ENCODE measurements at regions not wholly inside any gene's neighbourhood (a gene's known extent, or its start where the extent isn't known, plus 50 kb on each side); places are given as distances from the start of the nearest gene placed in this dataset.

DNA sequence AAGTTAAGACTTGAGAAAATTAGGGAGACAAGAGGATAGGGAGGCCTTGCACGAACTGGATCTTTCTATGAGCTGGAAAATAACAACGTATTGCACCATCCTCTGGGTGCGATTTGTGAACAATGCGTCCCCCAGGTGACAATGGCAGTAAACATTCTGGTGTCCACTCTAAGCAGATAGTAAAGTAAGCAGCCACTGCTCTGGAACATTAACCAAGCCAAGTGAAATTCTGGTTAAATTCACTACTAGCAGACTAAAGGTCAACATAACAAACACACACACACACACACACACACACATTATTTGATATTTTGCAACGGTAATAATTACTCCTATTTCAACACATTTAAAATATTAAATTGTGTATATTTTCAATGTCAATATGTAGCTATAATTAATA is 242.2 kb upstream of the DCAF8L1 start:
- H3K4me1 ChIP-seq = no peaks in the 10 kb centered on the region
- H3K36me3 ChIP-seq = no peaks in the 10 kb centered on the region
- no peak for TF ChIP-seq POLR2A (IDR thresholded peaks at IDR 0.05)
- no peak for TF ChIP-seq CTCF (IDR thresholded peaks at IDR 0.05)
- no peaks in the 10 kb centered on the region for H3K9me3 ChIP-seq
- no peak overlapping the region for H3K4me3 ChIP-seq (replicated peaks in 1 of 3)
- no peaks in the 10 kb centered on the region for H3K27me3 ChIP-seq
- 87 to 88% methylated on average over 5 of the region's 5 CpGs for WGBS, 2 donors
- intact Hi-C loops (cut with DNase I) = no loop called here
- no peak for DNase-seq
- no peak overlapping the region for H3K27ac ChIP-seq

DNA sequence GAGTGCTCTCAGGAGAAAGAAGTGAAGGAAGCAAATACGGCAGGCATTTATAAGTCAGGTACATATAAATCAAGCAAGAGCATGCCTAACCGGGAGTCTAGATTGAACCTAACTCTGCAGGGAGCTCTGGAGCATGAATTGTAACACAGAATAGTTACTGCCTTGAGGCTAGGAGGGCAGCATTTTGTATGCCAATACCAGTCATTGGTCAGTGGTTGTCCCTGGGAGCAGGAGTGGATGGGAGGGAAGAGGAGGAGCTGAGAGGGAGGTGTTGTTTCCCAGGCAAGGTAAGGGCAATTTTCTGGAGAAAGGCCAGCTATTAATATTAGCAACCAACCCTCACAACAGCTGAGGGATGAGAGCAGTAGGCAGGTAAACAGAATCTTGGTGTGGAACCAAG is 224.7 kb upstream of the DCAF8L1 start:
- Histone ChIP-seq H3K27ac (no peak overlapping the region), H3K4me3 (replicated peaks in 1 of 3) (no peak overlapping the region), H3K27me3 (no peaks in the 10 kb centered on the region), H3K4me1 (no peaks in the 10 kb centered on the region), H3K9me3 (no peaks in the 10 kb centered on the region), H3K36me3 (no peaks in the 10 kb centered on the region)
- DNase-seq = peak; percentile 2 to 6
- no peak for TF ChIP-seq CTCF (IDR thresholded peaks at IDR 0.05)
- no peak for TF ChIP-seq POLR2A (IDR thresholded peaks at IDR 0.05)
- 52 to 58% methylated on average over 2 of the region's 2 CpGs for WGBS, 2 donors
- intact Hi-C loops (cut with DNase I) = no loop called here

DNA sequence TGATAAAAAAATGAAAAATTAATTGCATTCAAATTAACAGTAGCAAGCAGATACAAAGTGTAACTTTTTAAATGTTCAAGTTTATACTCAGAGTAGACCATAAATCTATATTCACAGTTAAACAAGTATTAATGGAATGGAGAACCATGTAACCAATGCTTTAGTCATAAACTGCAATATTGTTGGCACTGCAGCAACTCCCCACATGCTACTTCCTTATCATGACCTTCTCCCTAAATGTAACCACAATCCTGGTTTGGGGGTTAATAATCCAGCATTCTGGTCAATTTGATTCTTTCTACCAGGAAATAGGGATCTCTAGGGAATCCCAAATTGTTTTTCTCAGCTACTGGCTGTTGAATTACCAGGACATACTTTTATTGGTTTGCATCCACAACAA is 223.9 kb upstream of the DCAF8L1 start:
- H3K36me3 ChIP-seq = no peaks in the 10 kb centered on the region
- intact Hi-C loops (cut with DNase I) = no loop called here
- TF ChIP-seq POLR2A (IDR thresholded peaks at IDR 0.05) (no peak), CTCF (IDR thresholded peaks at IDR 0.05) (no peak)
- no peaks in the 10 kb centered on the region for H3K9me3 ChIP-seq
- H3K27ac ChIP-seq = no peak overlapping the region
- H3K4me1 ChIP-seq = no peaks in the 10 kb centered on the region
- H3K4me3 ChIP-seq (replicated peaks in 1 of 3) = no peak overlapping the region
- H3K27me3 ChIP-seq = no peaks in the 10 kb centered on the region
- DNase-seq = no peak

GRCh38 chrX:28189011-28189410 is 207.8 kb upstream of the DCAF8L1 start:
- H3K27ac ChIP-seq = no peak overlapping the region
- H3K4me3 ChIP-seq (replicated peaks in 1 of 3) = no peak overlapping the region
- 81 to 96% methylated on average over 1 of the region's 1 CpG for WGBS, 2 donors
- TF ChIP-seq CTCF (IDR thresholded peaks at IDR 0.05) = no peak
- no peak for TF ChIP-seq POLR2A (IDR thresholded peaks at IDR 0.05)
- no peaks in the 10 kb centered on the region for H3K36me3 ChIP-seq
- H3K9me3 ChIP-seq = no peaks in the 10 kb centered on the region
- no peak for DNase-seq
- no peaks in the 10 kb centered on the region for H3K4me1 ChIP-seq
- intact Hi-C loops (cut with DNase I) = no loop called here
- H3K27me3 ChIP-seq = no peaks in the 10 kb centered on the region

DNA sequence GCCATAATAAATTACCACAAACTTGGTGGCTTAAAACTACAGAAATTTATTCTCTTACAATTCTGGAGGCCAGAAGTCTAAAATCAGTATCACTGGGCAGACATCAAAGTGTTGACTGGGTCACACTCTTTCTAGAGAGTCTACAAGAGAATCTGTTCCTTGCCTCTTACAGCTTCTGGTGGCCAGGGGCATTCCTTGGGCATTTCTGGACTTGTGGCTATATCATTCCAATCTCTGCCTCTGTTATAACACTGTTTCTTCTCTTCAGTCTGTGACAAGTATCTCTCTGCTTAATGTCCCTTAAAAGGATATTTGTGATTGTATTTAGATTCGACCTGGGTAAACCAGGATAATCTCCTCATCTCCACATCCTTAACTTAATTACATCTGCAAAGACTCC is 207.3 kb upstream of the DCAF8L1 start:
- DNase-seq = no peak
- no peak for TF ChIP-seq CTCF (IDR thresholded peaks at IDR 0.05)
- TF ChIP-seq POLR2A (IDR thresholded peaks at IDR 0.05) = no peak
- Histone ChIP-seq H3K27me3 (no peaks in the 10 kb centered on the region), H3K4me1 (no peaks in the 10 kb centered on the region), H3K36me3 (no peaks in the 10 kb centered on the region), H3K4me3 (replicated peaks in 1 of 3) (no peak overlapping the region), H3K9me3 (no peaks in the 10 kb centered on the region), H3K27ac (no peak overlapping the region)
- 37 to 40% methylated on average over 1 of the region's 1 CpG for WGBS, 2 donors
- intact Hi-C loops (cut with DNase I) = no loop called here
